T-helper 17 cell (primary cell): ENCODE measurements at regions not wholly inside any gene's neighbourhood (a gene's known extent, or its start where the extent isn't known, plus 50 kb on each side); places are given as distances from the start of the nearest gene placed in this dataset.
"Not testable (repeated sequence)": the region's sequence is repeated elsewhere in the genome, so short reads cannot be mapped to it uniquely, and the experiment has no call there.

Experiments used
- ATAC-seq: fragments of 150-1000 bp; cut with Tn5 transposase; 2 replicates; pipeline ENCODE4 v1.10.0; 2021; ENCODE audit warnings: mild to moderate bottlenecking, moderate library complexity
- DNase-seq, 3 donors: peaks; one replicate each; pipeline versions ENCODE4 v3.0.0 to v3.0.0-alpha.2; 2020 to 2021
- H3K9me3 ChIP-seq: one replicate; pipeline ENCODE4 v1.7.0; 2013; ENCODE audit warnings: low read length, mild to moderate bottlenecking; ENCODE audit not compliant: control insufficient read depth, poor library complexity, severe bottlenecking
- H3K27ac Mint-ChIP-seq: one replicate; pipeline ENCODE4 v1.8.0; 2022; ENCODE audit warnings: mild to moderate bottlenecking, moderate library complexity, mixed read lengths
- H3K27me3 Mint-ChIP-seq: one replicate; pipeline ENCODE4 v1.8.0; 2022; ENCODE audit warnings: mixed read lengths
- H3K36me3 Mint-ChIP-seq: one replicate; pipeline ENCODE4 v1.8.0; 2022; ENCODE audit warnings: low read depth, mixed read lengths
- H3K4me1 Mint-ChIP-seq: one replicate; pipeline ENCODE4 v1.8.0; 2022; ENCODE audit warnings: mild to moderate bottlenecking, mixed read lengths
- H3K4me3 Mint-ChIP-seq: one replicate; pipeline ENCODE4 v1.8.0; 2022; ENCODE audit warnings: mild to moderate bottlenecking, moderate library complexity, mixed read lengths

DNA sequence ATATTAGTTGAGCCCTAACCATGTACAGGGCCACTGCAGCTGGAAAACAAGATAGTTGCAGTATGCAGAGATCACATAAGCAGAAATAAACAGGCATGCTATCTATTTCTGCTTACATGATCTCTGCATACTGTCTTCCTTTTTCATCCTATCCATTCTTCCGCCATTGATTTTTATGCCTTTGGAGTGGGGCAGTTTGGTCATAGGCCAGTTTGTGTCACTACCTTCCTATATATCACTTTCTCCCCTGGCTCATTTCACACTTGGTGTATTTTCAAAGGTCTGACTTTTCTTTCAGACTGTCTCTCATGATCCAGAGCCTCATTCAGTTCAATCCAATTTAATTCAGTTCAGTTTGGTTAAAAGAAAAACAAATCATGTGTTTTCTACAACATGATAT lies 829.6 kb downstream of the KCNA4 start:
- no peak overlapping the region for H3K4me3 Mint-ChIP-seq
- no peak for ATAC-seq

DNA sequence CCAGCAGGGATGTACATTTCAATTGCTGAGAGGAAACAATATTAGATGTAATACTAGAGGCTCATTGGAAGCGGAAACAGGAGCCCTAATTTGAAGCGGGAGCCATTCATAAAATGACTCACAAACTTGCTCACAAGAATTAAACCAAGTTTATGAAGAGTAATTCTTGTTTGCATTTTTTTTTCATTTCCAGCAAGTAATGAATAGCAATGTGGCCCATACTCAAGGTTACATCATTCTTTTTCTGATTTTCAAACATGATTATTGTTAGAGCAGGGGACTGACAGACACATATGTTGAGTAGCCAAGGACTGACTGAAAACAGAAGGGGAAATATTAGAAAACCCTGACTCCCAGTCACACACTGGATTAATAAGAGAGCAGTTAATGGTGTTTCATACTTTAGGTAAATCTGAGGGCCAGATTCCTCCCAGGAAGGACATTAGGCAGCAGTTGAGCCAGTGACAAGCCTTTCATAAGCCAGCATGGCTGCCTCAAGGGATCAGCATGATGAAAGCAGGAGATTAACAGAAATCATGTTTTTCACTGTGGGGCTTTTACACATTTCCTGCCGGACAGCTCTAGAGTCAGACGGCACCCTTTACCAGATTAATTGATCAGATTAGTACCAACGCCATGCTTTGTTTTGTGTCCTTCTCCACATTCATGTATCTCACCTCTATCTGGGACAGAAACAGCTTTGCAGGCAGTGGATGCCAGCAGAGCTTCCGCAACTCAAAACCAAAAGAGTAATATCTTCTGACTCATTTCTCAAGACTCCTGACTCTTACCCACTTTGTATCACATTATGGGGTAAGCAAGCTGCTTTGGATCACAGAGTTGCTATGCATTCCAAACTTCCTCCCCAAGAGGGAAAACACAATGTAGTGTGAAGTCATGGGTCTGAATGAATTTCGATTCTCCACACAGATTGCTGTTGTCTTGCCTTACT lies 831.6 kb downstream of the KCNA4 start:
- Mint-ChIP-seq H3K27me3 (no peaks in the 10 kb centered on the region), H3K36me3 (no peaks in the 10 kb centered on the region), H3K4me3 (no peak overlapping the region), H3K4me1 (no peaks in the 10 kb centered on the region), H3K27ac (no peak overlapping the region)
- no peak for ATAC-seq
- no peak for DNase-seq
- no peaks in the 10 kb centered on the region for H3K9me3 ChIP-seq

More for the DNA sequence above, 829.6 kb downstream of the KCNA4 start:
- Mint-ChIP-seq H3K36me3 (no peaks in the 10 kb centered on the region), H3K27ac (no peak overlapping the region), H3K4me1 (no peaks in the 10 kb centered on the region), H3K27me3 (no peaks in the 10 kb centered on the region)
- DNase-seq, result no peak
- no peaks in the 10 kb centered on the region for H3K9me3 ChIP-seq

DNA sequence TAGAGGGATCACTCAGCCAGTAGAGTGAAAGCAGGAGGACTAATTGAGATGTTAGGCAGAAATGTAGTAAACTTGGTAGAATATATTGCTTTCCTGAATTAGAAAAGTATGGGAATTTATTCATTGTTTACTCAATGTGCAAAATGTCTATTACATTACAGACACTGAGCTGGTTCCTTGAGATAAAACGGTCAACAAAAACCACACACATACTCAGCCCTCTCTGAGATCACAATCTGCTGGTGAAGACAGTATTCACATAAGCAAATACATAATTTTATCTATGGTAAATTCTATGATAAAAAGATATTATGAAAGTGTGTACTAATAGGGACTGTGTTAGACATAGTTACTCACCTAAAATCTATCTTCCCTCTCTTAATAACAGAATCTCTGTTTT lies 833.5 kb downstream of the KCNA4 start:
- Mint-ChIP-seq H3K4me3 (no peak overlapping the region), H3K27me3 (no peaks in the 10 kb centered on the region), H3K36me3 (no peaks in the 10 kb centered on the region), H3K27ac (no peak overlapping the region), H3K4me1 (no peaks in the 10 kb centered on the region)
- no peak for ATAC-seq
- H3K9me3 ChIP-seq, result no peaks in the 10 kb centered on the region
- DNase-seq, result no peak

DNA sequence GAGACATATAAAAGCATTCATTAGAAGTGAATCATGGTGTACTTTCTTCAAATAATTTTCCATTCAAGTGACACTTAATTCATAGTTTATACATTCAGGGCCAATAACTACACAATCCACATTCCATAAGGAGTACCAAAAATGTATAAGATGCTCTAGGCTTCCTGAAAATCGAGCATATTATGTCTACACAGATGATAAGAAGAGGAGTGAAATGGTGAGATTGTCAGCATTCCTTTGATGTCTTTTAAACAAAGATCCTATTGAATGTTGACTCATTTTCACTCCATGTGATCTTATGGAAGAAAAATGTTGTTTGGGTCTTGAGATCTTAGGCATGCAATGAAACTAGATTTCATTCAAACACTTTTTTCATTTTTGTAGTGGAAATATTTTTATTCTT lies 843.2 kb downstream of the KCNA4 start:
- ATAC-seq, result no peak
- no peaks in the 10 kb centered on the region for H3K9me3 ChIP-seq
- H3K36me3 Mint-ChIP-seq, result no peaks in the 10 kb centered on the region
- no peak overlapping the region for H3K27ac Mint-ChIP-seq
- H3K4me1 Mint-ChIP-seq, result no peaks in the 10 kb centered on the region
- H3K4me3 Mint-ChIP-seq, result no peak overlapping the region
- H3K27me3 Mint-ChIP-seq, result no peaks in the 10 kb centered on the region
- DNase-seq, result no peak

DNA sequence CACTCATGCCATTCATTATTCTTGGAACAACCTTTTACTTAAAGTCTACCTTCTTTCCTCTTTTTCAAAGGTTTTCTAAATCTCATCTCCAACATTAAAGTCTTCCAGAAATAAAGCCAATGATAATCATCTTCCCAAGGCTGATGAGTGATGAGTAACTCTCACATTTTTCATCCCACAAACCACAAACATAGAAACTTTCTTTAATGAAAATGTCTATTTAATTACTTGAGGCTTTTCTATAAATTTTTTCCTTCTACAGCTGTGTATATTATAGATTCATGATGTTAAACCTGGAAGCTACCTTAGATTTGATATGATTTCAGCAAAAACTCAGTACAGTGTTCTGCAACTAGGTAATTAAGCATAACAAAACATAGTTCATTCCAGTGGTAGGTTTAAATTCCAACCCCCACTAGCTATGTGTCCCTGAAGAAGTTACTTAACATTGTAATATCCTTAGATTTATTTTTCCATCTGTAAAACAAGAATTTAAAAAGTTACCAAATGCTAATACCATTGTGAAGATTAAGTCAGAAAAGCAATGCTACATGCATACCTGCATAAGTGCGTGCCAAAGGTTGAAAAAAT lies 845.4 kb downstream of the KCNA4 start:
- ATAC-seq, result no peak
- no peak overlapping the region for H3K27ac Mint-ChIP-seq
- H3K27me3 Mint-ChIP-seq, result no peaks in the 10 kb centered on the region
- H3K36me3 Mint-ChIP-seq, result no peaks in the 10 kb centered on the region
- H3K9me3 ChIP-seq, result no peaks in the 10 kb centered on the region
- no peak overlapping the region for H3K4me3 Mint-ChIP-seq
- DNase-seq, result no peak
- H3K4me1 Mint-ChIP-seq, result no peaks in the 10 kb centered on the region

DNA sequence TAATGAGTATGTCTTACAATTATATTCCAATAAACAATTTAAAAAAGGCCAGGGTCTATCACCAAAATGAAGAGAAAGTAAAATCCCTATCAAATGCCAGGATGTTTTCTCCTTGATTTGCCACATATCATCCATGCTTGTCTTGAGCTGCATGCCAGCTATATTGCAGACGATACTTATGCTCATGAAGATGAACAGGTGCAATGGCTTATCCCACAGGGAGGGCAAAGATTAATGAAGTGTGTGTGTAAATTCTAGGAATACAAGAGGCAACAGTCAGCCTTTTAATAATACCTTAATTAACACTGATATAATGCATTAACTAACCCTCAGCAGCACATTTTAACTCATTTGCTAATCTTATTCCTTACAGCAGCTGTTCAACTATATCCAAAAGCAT lies 850.5 kb downstream of the KCNA4 start:
- DNase-seq (no peak), ATAC-seq (no peak)
- Mint-ChIP-seq H3K4me3 (no peak overlapping the region), H3K36me3 (no peaks in the 10 kb centered on the region), H3K27ac (no peak overlapping the region), H3K4me1 (no peaks in the 10 kb centered on the region), H3K27me3 (no peaks in the 10 kb centered on the region)
- no peaks in the 10 kb centered on the region for H3K9me3 ChIP-seq

DNA sequence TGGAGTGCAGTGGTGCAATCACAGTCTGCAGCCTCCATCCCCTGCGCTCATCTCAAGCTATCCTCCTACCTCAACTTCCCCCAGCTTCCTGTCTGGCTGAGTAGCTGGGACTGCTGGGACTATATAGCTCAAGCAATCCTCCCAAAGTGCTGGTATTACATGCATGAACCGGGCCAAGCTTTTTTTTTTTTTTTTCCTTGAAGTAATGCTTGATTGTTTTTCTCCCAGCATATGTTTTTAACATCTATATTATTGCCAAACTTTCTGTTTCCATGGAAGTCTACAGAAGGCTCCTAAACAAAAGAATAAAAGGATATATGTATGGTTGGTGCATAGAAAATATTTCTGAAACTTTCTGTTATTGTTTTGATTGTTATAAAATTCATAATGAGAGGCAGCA lies 853.6 kb downstream of the KCNA4 start:
- DNase-seq (no peak), ATAC-seq (no peak)
- Mint-ChIP-seq H3K27ac (no peak overlapping the region), H3K36me3 (no peaks in the 10 kb centered on the region), H3K4me1 (no peaks in the 10 kb centered on the region), H3K4me3 (no peak overlapping the region), H3K27me3 (no peaks in the 10 kb centered on the region)
- H3K9me3 ChIP-seq, result no peaks in the 10 kb centered on the region

DNA sequence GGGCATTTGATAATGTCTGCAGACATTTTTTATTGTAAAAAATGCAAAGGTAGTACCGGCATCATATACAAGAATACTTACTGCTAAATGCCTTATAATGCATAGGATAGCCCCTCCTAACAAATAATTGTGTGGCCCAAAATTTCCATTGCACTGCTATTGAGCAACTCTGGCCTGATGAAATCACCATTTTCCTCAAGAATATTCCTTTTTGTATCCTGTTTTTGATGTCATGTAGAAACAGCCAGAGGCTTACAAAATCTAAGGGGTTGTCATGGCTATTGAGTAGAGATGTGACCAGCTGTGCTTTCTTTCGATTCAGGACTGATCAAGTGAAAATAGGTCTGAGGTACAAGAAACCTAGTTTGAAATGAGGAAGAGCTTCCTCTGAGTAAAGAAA lies 854.3 kb downstream of the KCNA4 start:
- no peak overlapping the region for H3K27ac Mint-ChIP-seq
- H3K4me3 Mint-ChIP-seq, result no peak overlapping the region
- no peaks in the 10 kb centered on the region for H3K9me3 ChIP-seq
- no peaks in the 10 kb centered on the region for H3K27me3 Mint-ChIP-seq
- no peaks in the 10 kb centered on the region for H3K36me3 Mint-ChIP-seq
- DNase-seq (no peak), ATAC-seq (no peak)
- H3K4me1 Mint-ChIP-seq, result no peaks in the 10 kb centered on the region

DNA sequence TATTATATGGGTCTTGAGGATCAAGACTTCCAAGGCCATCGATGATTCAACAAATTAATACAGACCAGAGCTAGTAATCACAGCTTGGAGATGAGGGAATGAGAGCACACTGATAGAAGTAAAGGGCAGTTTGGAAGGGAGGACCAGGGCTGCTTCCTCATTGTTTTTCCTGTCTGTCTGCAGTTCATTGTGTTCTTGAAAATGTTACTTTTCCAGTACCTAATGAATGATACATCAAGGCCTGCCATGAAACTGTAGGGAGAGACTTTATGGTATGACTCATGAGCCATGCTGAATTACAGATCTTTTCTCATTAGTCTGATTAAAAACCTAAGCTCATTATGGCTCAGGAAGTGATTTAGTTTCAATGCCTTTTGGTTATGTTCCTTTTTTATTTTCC lies 855.6 kb downstream of the KCNA4 start:
- Mint-ChIP-seq H3K4me3 (no peak overlapping the region), H3K36me3 (no peaks in the 10 kb centered on the region), H3K4me1 (no peaks in the 10 kb centered on the region), H3K27me3 (no peaks in the 10 kb centered on the region), H3K27ac (no peak overlapping the region)
- ATAC-seq (no peak), DNase-seq (no peak)
- no peaks in the 10 kb centered on the region for H3K9me3 ChIP-seq

DNA sequence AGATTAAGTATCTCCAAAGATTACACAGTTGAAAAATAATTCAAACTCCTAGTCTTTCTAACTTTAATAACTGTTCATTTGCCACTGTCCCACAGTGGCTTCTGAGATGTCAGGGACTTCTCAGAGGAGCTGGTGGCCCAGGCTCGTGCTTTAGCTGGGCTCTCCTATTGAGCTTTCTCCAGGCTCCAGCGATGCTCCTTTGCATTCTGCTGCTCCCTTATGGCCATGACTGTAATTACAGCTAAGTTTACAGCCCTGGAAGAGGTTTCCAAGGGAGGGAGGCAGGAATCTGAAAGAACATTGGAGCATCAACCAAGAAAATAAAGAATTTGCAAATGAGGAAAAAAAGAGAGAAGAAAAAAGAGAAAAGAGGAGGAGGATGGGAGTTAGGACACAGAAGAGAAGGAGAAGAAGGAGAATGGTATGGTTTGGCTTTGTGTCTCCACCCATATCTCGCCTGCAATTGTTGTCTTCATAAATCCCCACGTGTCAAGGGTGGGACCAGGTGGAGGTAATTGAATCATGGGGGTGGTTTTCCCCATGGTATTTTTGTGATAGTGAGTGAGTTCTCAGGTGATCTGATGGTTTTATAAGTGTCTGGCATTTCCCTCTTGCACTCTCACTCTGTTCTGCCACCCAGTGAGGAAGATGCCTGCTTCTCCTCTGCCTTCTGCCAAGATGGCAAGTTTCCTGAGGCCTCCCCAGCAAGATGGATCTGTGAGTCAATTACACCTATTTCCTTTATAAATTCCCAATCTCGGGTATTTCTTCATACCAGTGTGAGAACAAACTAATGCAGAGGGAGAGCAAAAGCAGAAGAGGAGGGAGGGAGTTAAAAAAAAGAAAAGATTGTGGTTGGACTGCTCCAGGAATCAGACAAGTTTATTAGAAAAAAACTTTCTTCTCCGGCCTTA lies 857.0 kb downstream of the KCNA4 start:
- Mint-ChIP-seq H3K36me3 (no peaks in the 10 kb centered on the region), H3K4me3 (no peak overlapping the region)
- ATAC-seq, result no peak

DNA sequence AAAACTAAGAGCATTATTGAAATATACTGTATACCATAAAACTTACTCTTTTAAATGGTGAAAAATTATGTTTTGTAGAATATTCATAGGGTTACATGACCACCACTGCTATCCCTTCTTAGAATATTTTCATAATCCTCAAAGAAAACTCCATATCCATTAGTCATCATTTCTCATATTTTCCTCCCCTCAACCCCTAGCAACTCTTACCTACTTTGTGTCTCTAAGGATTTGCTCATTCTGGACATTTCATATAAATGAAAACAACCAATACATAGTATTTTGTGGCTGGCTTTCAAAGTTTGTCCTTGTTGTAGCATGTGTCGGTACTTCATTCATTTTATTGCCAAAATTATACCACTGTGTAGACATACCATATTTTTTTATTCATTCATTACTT lies 863.8 kb downstream of the KCNA4 start:
- no peaks in the 10 kb centered on the region for H3K9me3 ChIP-seq
- no peaks in the 10 kb centered on the region for H3K4me1 Mint-ChIP-seq
- ATAC-seq (no peak), DNase-seq (no peak)
- no peaks in the 10 kb centered on the region for H3K27me3 Mint-ChIP-seq
- H3K4me3 Mint-ChIP-seq, result no peak overlapping the region
- H3K36me3 Mint-ChIP-seq, result no peaks in the 10 kb centered on the region
- H3K27ac Mint-ChIP-seq, result no peak overlapping the region

More for the DNA sequence above, 857.0 kb downstream of the KCNA4 start:
- no peaks in the 10 kb centered on the region for H3K27me3 Mint-ChIP-seq
- no peaks in the 10 kb centered on the region for H3K9me3 ChIP-seq
- no peaks in the 10 kb centered on the region for H3K4me1 Mint-ChIP-seq
- DNase-seq, result no peak
- no peak overlapping the region for H3K27ac Mint-ChIP-seq

DNA sequence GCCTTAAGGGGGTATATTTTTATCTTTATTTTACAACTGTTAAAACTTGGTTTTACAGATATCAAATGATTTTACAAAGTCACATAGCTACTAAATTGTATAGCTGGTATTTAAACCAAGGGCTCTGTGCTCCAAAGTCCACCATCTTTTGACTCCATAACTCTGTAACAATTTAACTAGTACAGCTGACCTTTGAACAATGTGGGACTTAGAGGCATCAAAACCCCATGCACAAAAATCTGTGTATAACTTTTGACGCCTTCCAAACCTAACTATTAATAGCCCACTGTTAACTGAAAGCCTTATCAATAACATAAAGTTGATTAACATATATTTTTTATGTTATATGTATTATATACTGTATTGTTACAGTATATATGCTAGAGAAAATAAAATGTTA lies 874.3 kb downstream of the KCNA4 start:
- H3K27me3 Mint-ChIP-seq, H3K36me3 Mint-ChIP-seq, H3K4me3 Mint-ChIP-seq, ATAC-seq, H3K9me3 ChIP-seq, DNase-seq, H3K27ac Mint-ChIP-seq, H3K4me1 Mint-ChIP-seq: not testable (repeated sequence)

DNA sequence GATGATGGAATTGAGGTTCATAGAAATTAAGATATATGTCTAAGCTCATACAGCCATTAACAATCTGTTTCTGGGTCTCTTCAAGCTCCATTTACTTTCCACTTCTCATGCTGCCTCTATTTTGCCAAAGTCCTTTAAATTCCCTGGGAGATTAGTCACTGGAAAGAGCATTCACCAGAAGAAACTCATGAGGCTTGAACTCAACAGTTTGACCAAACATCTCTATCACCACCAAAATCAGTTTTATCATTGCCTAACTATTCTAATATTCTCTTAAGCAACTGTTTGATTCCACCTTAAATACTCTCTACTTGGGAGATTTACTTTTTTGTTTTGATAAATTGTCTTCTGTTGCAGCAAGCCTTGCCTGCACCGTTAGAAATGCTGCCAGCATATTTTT lies 881.3 kb downstream of the KCNA4 start:
- Mint-ChIP-seq H3K4me1 (no peaks in the 10 kb centered on the region), H3K4me3 (no peak overlapping the region), H3K36me3 (no peaks in the 10 kb centered on the region), H3K27ac (no peak overlapping the region), H3K27me3 (no peaks in the 10 kb centered on the region)
- H3K9me3 ChIP-seq, result no peaks in the 10 kb centered on the region
- DNase-seq (no peak), ATAC-seq (no peak)
